ENCODE measurements at regions not wholly inside any gene's neighbourhood (a gene's known extent, or its start where the extent isn't known, plus 50 kb on each side); places are given as distances from the start of the nearest gene placed in this dataset.
"Not testable (repeated sequence)": the region's sequence is repeated elsewhere in the genome, so short reads cannot be mapped to it uniquely, and the experiment has no call there.

DNA sequence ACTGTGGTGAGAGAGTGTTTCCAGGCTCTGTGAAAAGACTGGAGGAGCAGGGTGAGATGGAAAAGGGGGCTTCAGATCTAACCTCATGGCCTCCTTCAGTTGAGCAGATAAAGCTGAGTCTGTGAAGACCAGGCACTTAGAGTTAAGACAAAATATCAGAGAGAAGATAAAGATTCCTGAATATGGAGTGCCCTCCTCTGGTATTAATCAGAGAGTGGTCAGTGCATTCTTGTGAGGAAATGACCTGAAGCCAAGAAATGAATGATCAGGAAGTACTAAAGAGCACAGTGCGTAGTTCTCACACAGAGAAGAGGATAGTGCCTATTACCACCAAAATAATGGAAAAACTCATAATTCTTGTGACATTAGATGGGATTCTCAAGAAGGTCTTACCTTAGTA lies 1417.0 kb upstream of the ACO1 start:
- DNase-seq: peak in 1 of 2 experiments; percentile 4

DNA sequence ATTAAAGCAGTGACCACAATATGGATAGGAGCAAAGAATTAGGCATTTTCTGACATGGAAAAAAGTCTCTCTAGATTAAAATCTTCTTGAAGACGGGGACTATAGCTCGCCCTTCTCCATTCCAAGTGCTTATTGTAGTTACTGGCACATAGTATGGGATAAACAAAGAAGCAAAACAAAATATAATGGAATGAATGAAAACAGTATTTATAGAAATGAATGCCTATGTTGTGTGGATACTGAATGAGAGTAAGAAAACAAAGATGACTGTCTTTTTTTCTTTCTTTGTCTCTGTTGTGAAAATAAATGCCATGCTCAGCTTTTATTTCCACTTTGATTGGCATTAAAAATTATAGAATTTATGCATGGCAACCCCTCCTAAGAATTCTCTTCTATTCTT lies 1414.3 kb upstream of the ACO1 start:
- DNase-seq: no peak

DNA sequence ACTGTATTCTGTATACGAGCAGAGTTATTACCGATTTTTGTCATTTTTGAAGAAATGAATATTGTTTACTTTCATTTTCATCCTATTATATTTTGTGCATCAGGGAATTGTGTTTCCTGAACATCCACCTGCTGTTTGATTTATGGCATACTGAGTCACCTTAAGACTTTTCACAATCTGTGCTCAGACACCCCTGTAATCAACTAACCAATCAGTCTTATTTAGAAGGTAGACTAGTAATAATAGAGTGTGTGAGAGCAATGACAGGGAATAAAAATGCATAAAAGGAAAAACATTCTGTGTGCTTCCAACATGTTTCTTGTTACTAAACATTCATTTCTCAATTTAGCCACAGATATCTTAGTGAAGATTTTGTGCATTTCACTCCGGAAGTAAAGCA lies 1413.6 kb upstream of the ACO1 start:
- no peak for DNase-seq

DNA sequence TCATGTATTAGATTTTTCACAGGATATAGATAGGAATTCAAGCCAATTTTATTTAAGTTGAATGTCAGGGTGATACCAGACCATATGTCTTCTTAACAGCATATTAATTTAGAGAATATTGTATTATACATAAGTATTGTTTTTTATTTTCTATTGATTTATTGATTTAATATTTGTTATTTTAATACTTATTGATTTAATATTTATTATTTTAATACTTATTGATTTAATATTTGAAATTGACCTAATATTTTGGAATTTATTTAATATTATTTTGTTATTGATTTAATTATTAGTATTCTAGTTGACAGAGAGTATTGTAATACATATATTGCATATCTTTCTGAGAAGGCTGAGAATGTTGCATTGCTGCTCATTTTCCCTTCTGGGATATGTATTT lies 1411.8 kb upstream of the ACO1 start:
- no peak for DNase-seq

GRCh38 chr9:30977965-30978364 lies 1406.5 kb upstream of the ACO1 start:
- DNase-seq: no peak

- no peak for DNase-seq
Measured at GRCh38 chr9:30982301-30982700, 1402.1 kb upstream of the ACO1 start.

DNA sequence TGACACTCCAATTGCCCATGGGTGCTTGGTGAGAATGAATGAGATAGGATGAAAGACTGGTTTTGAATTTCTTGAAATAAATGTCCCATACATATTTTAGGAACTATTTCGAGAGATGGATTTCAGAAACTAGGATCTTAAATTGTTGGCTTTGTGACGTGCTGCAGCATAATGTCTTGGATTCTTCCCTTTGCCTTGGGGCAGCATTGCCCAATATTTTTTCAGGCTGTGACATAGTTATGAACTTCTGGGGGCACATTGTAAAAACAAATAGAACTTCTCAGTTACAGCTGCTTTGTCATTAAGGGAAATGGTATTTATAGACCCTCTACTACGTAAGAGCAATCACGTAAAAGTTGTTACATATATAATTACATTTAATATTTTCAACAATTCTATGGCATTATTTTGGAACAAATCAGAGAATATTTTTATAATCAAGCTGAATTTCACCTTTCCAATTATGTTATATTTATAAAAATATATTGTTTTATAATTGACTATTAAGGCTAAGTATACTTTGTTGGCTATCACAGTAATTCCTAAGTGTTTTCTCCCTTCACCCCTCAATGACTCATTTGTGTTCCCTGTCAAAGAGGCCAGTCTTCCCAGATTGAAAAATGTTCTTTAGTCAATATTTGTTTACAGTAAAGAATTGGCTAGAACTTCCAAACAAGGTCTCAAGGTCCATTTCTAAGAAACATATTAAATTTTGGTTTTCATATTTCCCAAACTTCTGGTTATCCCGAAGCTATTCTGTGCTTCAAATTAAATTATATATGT lies 1388.3 kb upstream of the ACO1 start:
- no peak for DNase-seq

DNA sequence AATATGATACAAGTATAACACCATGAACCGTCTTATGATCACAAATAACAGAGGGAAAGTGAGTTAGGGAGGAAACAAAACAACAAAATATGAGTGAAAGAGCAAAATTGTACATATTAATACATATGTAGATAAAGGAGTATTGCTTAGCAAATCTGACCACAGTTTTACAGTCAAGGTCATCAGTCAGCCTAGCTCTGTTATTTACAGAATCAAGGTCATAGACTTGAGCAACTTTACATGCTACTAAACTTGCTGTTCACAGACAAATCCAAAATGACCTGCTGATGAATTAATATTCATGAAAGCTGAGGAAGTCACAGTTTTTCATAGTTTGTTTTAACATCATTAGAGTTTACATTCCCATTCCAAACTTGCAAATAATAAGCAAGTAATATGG lies 1387.7 kb upstream of the ACO1 start:
- DNase-seq: no peak

GRCh38 chr9:30997291-30997690 lies 1387.2 kb upstream of the ACO1 start:
- DNase-seq: no peak

DNA sequence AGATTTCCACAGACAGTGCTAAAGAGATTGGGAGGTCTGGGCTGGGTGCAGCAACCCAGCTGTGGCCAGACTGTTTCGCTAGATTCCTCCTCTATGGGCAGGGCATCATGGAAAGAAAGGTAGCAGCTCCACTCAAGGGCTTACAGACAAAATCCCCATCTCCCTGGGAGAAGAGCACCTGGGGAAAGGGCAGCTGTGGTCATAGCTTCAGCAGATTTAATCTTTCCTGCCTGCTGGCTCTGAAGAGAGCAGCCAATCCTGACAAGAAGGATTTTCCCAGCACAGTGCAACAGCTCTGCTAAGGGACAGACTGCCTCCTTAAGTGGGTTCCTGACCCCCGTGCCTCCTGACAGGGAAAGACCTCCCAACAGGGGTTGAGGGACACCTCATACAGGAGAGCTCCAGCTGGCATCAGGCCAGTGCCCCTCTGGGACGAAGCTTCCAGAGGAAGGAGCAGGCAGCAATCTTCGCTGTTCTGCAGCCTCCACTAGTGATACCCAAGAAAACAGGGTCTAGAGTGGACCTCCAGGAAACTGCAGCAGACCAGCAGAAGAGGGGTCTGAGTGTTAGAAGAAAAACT lies 1379.3 kb upstream of the ACO1 start:
- no peak for DNase-seq

DNA sequence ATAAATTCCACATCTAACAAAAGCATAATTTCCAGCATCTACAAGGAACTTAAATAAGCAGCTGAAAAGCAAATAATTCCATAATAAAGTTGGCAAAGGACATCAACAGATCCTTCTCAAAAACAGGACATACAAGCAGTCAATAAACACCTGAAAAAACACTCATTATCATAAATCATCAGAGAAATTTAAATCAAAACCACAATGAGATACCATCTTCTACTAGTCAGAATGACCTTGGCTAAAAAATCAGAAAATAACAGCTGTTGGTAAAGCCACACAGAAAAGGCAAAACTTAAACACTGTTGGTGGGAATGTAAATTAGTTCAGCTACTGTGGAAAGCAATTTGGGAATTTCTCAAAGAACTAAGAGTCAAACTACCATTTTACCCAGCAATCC lies 1371.1 kb upstream of the ACO1 start:
- no peak for DNase-seq

DNA sequence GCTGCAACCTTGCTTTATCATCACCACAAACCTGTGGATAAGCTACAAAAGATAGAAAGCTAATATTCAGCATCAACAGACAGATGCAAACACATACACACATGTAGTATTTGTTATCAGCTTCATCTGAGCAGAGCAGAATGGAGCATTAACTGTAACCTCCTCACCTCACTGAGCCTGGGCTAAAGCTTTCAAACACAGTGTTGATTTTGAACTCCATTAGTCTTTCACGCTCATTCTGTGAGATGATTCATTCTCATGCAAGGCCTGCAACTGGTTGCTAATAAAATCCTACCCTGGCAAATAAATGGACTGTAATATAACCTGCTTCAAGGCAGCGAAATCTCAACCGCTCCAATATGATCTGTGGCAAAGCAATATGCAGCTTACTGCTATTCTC lies 1360.6 kb upstream of the ACO1 start:
- DNase-seq: no peak

- DNase-seq: no peak
Measured at GRCh38 chr9:31027678-31028077, 1356.8 kb upstream of the ACO1 start.

- DNase-seq: no peak
Measured at GRCh38 chr9:31028137-31028536, 1356.3 kb upstream of the ACO1 start.

- no peak for DNase-seq
Measured at GRCh38 chr9:31030741-31031202, 1353.7 kb upstream of the ACO1 start.

DNA sequence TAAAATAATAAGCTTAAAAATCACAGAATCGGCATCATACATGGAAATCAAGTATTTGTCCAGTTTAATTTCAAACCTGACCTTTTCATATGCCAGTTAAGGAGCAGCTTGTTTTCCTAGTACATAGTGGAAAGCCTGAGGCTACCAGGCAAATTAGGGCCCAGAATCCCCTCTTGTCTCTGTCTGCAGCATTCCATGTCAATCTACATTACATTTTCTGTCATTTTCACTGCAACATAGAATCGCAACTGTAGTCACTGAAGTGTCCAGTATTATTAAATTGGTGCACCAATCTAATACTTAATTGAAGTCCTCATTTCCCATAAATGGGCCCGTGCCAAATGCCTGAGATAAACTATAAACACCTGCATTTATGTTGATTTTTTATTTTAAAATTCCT lies 1352.2 kb upstream of the ACO1 start:
- no peak for DNase-seq

DNA sequence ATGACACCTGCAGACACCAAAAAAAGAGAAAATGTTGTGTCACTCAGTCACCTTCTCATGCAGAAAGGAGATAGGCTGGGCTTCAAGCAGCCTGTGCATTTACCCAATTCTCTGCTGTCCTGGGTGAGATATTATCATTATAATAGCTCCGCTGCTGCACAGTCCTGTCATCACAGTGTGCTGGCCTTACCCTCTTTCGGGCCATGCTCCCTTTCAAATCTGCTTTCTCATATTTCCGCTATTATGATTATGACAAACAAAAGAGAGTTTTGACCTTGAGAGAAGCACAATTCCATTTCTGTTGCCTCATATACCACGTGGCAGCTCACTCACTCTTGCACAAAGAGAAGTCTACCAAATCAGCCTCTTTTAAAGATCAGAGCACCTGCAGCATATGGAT lies 1350.1 kb upstream of the ACO1 start:
- no peak for DNase-seq

DNA sequence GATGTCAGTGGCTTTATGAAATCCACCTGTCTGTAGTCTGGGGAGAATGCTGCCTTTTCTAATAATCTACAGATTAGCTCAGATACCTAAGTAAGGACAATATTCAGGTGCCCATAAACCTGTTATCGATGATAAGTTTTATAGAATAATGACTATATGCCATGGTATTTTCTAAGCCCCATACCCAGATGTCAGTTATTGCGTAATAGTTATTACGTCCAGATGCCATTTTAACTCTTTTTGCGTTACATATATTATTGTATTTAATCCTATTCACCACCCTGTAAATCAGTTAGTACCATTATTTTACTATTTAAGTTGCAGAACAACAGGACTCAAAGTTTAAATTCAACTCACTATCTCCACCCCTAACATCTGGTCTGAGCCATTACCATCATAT lies 1343.9 kb upstream of the ACO1 start:
- no peak for DNase-seq

DNA sequence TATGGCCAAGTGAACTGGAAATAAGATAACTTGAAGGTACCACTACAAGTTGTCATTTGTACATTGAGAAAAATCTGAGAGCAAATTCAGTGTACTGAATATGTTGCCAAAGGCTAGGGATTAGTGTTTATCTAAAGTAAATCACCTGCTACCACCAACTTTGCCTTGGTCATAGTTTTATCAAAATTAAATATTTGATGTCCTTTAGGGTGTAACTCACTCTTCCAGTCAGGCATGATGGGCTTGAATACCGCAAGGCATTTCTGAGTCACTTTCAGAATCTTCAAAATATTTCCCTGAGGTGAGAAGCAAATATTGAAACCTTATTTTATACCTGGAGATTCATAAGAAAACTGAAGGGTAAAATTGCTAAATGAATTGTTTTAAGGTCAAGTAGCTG lies 1338.6 kb upstream of the ACO1 start:
- no peak for DNase-seq

DNA sequence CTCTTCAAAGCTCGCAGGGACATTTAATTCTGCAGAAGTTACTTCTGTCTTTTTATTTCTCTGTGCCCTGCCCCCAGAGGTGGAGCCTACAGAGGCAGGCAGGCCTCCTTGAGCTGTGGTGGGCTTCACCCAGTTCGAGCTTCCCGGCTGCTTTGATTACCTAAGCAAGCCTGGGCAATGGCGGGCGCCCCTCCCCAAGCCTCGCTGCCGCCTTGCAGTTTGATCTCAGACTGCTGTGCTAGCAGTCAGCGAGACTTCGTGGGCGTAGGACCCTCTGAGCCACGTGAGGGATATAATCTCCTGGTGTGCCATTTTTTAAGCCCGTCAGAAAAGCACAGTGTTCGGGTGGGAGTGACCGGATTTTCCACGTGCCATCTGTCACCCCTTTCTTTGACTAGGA lies 1322.9 kb upstream of the ACO1 start:
- not testable (repeated sequence) for DNase-seq

DNA sequence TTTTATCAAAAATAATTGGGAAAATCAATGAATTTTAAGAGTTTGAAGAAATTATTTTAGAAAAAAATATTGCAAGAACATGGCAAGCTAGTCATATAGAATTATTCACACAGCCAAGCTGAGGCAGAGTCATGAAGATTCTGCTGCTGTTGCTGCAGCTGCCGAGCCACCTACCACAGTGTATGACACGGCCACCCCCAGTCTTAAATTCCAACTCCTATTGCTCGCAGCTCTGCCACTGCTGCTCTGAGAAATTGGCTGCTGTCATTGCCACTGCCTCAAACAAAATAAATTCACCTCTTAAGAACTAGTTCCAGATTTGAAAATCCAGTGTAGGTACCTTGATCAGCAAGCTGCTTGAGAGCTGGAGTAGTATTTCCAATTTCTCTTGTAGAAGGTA lies 1318.8 kb upstream of the ACO1 start:
- no peak for DNase-seq

DNA sequence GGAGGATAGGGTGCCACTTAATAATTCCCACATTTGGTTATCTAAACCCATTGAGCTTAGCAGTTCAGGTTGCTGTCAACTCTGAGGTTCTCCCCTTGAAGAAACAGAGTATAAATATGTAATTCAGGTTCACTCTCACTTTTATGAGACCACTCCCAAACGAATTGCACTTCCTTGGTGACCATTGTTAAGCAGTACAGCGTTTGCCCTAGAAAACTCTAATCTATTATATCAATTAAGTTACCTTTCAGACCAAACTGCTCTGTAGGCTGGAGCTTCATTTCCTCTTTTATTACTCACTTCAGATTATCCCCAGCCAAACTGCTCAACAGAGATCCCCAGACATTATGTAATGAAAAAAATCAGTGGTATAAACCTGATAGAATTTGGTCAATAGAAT lies 1317.0 kb upstream of the ACO1 start:
- DNase-seq: no peak

- no peak for DNase-seq
Measured at GRCh38 chr9:31071606-31072286, 1312.7 kb upstream of the ACO1 start.

- no peak for DNase-seq
Measured at GRCh38 chr9:31078175-31078574, 1306.3 kb upstream of the ACO1 start.
